Activated T-helper 2 cell treated with anti-CD3 and anti-CD28 coated beads, Interferon-gamma antibody, Interleukin-2, Interleukin-4, amounts not matched to agents 10 μg/mL and 5 μg/mL and 100 μg/mL, durations not matched to agents 14 hours and 24 hours and 36 hours (primary cell): ENCODE measurements at regions not wholly inside any gene's neighbourhood (a gene's known extent, or its start where the extent isn't known, plus 50 kb on each side); places are given as distances from the start of the nearest gene placed in this dataset.

Experiments
- DNase-seq: peaks from one replicate; pipeline ENCODE4 v3.0.0; 2021; ENCODE audit warnings: low spot score
- H3K27ac Mint-ChIP-seq: one replicate; pipeline ENCODE4 v1.8.0; 2021; ENCODE audit warnings: mixed read lengths
- H3K27me3 Mint-ChIP-seq: one replicate; pipeline ENCODE4 v1.8.0; 2021; ENCODE audit warnings: low read depth, mixed read lengths
- H3K36me3 Mint-ChIP-seq: one replicate; pipeline ENCODE4 v1.8.0; 2021; ENCODE audit warnings: low read depth, mixed read lengths
- H3K4me1 Mint-ChIP-seq: one replicate; pipeline ENCODE4 v1.8.0; 2021; ENCODE audit warnings: low read depth, mixed read lengths
- H3K4me3 Mint-ChIP-seq: one replicate; pipeline ENCODE4 v1.8.0; 2021; ENCODE audit warnings: low read depth, mild to moderate bottlenecking, moderate library complexity, mixed read lengths
- H3K9me3 Mint-ChIP-seq: one replicate; pipeline ENCODE4 v1.8.0; 2021; ENCODE audit warnings: mixed read lengths
- intact Hi-C: fragments of 100-400 bp; cut with micrococcal nuclease; formaldehyde crosslinking; loops from one replicate; pipeline ENCODE4 v1.15.1; 2023

DNA sequence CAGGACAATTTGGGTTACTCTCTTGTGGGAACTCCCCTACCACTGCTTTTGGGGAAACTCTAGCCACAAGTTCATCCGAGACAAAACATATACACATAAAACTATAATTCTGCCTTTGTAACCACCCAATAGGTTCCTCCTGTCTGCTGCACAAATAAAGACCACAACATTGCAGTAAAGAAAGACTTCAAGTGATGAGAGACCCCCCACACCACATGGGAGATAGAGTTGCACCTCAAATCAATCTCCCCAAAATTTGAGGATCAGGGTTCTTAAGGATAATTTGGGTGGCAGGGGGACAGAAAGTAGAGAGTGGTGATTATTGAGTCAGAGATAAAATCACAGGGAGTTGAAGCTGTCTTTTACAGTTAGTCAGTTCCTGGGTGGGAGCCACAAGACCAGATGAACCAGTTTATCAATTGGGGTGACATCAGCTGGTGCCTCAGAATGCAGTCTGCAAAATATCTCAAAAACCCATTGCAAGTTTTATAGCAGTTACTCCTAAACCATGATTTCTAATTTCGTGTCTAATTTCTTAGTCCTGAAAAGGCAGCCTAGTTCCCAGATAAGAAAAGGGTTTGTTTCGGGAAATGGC, 1348.5 kb downstream of the PCDH9 start:
- Mint-ChIP-seq H3K27ac (no peak overlapping the region), H3K36me3 (no peaks in the 10 kb centered on the region), H3K9me3 (peaks cover 8% of the 10 kb centered on the region), H3K4me1 (no peaks in the 10 kb centered on the region), H3K27me3 (no peaks in the 10 kb centered on the region), H3K4me3 (no peak overlapping the region)
- DNase-seq = no peak
- intact Hi-C loops = no loop called here

- H3K36me3 Mint-ChIP-seq = no peaks in the 10 kb centered on the region
- H3K27ac Mint-ChIP-seq = no peak overlapping the region
- intact Hi-C loops = no loop called here
Observed at GRCh38 chr13:65875031-65875430, 1355.1 kb downstream of the PCDH9 start.

DNA sequence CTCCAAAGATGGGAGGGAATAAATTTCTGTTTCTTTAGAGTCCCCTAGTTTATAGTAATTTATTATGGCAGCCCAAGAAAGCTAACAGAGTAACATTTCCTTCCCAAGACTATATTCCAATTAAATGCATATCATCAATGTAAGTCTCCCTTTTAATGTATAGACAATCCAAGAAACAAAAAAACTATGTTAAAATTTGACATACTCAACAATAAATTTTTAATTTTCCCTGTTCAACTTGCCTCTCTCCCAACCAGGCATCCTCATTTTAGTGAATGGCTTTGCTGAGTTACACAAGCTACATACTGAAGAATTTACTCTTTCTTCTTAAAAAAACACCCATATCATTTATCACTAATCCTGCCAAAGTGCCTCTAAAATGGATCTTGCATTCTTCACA, 1357.7 kb downstream of the PCDH9 start:
- Mint-ChIP-seq H3K4me1 (no peaks in the 10 kb centered on the region), H3K27ac (no peak overlapping the region), H3K9me3 (peaks cover 32% of the 10 kb centered on the region)

More at GRCh38 chr13:65875031-65875430, 1355.1 kb downstream of the PCDH9 start:
- Mint-ChIP-seq H3K9me3 (peaks cover 26% of the 10 kb centered on the region), H3K4me3 (no peak overlapping the region), H3K27me3 (no peaks in the 10 kb centered on the region), H3K4me1 (no peaks in the 10 kb centered on the region)
- no peak for DNase-seq

DNA sequence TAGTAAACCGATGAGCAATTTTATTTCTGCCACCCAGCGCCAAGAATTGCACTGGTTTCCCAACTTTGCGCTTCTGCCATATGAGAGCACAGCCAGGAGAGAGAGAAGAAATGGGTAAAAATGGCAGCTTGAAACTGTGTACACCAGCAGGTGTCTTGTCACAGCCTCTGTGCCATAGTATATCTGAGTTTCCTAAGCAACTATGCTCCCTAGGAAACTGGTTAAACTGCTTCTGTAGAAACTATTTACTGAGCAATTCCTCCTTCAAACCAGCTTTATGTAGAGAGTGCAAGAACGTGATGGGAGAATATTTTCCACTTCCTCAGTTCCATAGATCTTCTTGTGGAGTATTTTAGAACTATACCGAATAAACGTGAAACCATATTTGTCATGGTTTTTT, 1361.3 kb downstream of the PCDH9 start:
- Mint-ChIP-seq H3K27me3 (no peaks in the 10 kb centered on the region), H3K4me3 (no peak overlapping the region), H3K4me1 (no peaks in the 10 kb centered on the region), H3K36me3 (no peaks in the 10 kb centered on the region), H3K27ac (no peak overlapping the region), H3K9me3 (peaks cover 42% of the 10 kb centered on the region)
- no peak for DNase-seq
- intact Hi-C loops = no loop called here

More for the DNA sequence above, 1357.7 kb downstream of the PCDH9 start:
- no peak for DNase-seq
- intact Hi-C loops = no loop called here
- Mint-ChIP-seq H3K27me3 (no peaks in the 10 kb centered on the region), H3K4me3 (no peak overlapping the region), H3K36me3 (no peaks in the 10 kb centered on the region)

DNA sequence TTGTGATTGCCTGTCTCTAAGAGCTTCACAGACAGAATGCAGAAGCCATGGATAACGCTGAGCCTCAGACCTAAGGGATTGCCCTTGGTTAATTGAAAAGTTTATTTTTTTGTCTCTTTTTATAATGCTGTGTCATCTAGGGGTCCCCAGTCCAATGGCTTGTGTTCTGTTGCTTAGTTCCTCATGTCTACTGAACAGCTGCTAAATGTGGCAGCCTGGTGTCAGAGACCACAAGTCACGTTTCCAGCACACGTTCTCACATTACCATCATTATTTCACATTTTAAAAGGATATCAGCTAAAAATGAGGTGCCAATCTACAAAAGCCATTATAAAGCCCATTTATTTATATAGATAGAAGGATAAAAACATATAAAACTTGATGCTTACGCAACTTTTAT, 1362.0 kb downstream of the PCDH9 start:
- H3K9me3 Mint-ChIP-seq = peaks cover 39% of the 10 kb centered on the region
- H3K4me1 Mint-ChIP-seq = no peaks in the 10 kb centered on the region
- H3K4me3 Mint-ChIP-seq = no peak overlapping the region
- H3K36me3 Mint-ChIP-seq = no peaks in the 10 kb centered on the region
- no peak overlapping the region for H3K27ac Mint-ChIP-seq
- H3K27me3 Mint-ChIP-seq = no peaks in the 10 kb centered on the region
- no peak for DNase-seq
- intact Hi-C loops = no loop called here

GRCh38 chr13:65866138-65866537, 1364.0 kb downstream of the PCDH9 start:
- Mint-ChIP-seq H3K27ac (no peak overlapping the region), H3K9me3 (peaks cover 26% of the 10 kb centered on the region), H3K4me3 (no peak overlapping the region), H3K27me3 (no peaks in the 10 kb centered on the region), H3K36me3 (no peaks in the 10 kb centered on the region), H3K4me1 (no peaks in the 10 kb centered on the region)
- no peak for DNase-seq
- intact Hi-C loops = no loop called here

GRCh38 chr13:65865206-65865605, 1364.9 kb downstream of the PCDH9 start:
- no peaks in the 10 kb centered on the region for H3K4me1 Mint-ChIP-seq
- no peak overlapping the region for H3K27ac Mint-ChIP-seq
- no peak for DNase-seq
- no peaks in the 10 kb centered on the region for H3K36me3 Mint-ChIP-seq
- no peaks in the 10 kb centered on the region for H3K27me3 Mint-ChIP-seq
- no peak overlapping the region for H3K4me3 Mint-ChIP-seq
- intact Hi-C loops = no loop called here
- H3K9me3 Mint-ChIP-seq = peaks cover 24% of the 10 kb centered on the region

- DNase-seq = no peak
- Mint-ChIP-seq H3K36me3 (no peaks in the 10 kb centered on the region), H3K4me1 (no peaks in the 10 kb centered on the region), H3K27ac (no peak overlapping the region), H3K27me3 (no peaks in the 10 kb centered on the region), H3K4me3 (no peak overlapping the region), H3K9me3 (peaks cover 23% of the 10 kb centered on the region)
- intact Hi-C loops = no loop called here
Observed at GRCh38 chr13:65864039-65864438, 1366.1 kb downstream of the PCDH9 start.

GRCh38 chr13:65860306-65860705, 1369.8 kb downstream of the PCDH9 start:
- Mint-ChIP-seq H3K4me1 (no peaks in the 10 kb centered on the region), H3K27me3 (no peaks in the 10 kb centered on the region), H3K4me3 (no peak overlapping the region), H3K36me3 (no peaks in the 10 kb centered on the region), H3K27ac (no peak overlapping the region), H3K9me3 (no peaks in the 10 kb centered on the region)
- no peak for DNase-seq
- intact Hi-C loops = no loop called here

DNA sequence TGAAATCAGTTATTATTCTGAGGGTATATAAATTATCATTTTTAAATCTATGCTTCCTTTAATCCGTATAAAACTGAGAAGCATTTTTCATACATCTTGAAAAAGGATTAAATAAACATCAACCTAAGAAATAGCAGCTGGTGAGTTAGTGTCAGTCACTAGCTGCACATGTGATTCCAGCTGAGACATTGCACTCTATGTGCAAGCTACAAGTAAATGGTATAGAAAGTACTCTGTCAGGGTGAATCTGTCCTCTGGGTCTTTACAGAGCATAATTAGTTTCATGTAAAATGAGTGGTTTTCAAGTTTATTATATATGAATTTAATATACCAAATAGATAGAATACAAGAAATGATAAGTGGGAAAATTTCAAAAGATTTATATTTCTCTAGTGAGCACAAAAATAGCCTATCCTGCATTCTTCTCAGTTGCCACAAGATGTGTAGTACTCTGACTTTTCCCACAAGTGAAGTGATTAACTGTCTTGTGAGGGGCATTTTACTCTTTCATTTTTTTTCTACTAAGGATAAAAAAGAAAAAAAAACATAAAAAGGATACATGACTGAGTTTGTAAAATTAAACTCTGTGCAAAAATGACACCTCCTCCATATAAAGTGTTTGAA, 1372.1 kb downstream of the PCDH9 start:
- intact Hi-C loops = no loop called here
- no peak overlapping the region for H3K4me3 Mint-ChIP-seq
- H3K27ac Mint-ChIP-seq = no peak overlapping the region
- H3K4me1 Mint-ChIP-seq = no peaks in the 10 kb centered on the region
- no peaks in the 10 kb centered on the region for H3K9me3 Mint-ChIP-seq
- no peaks in the 10 kb centered on the region for H3K27me3 Mint-ChIP-seq
- H3K36me3 Mint-ChIP-seq = no peaks in the 10 kb centered on the region
- DNase-seq = no peak

DNA sequence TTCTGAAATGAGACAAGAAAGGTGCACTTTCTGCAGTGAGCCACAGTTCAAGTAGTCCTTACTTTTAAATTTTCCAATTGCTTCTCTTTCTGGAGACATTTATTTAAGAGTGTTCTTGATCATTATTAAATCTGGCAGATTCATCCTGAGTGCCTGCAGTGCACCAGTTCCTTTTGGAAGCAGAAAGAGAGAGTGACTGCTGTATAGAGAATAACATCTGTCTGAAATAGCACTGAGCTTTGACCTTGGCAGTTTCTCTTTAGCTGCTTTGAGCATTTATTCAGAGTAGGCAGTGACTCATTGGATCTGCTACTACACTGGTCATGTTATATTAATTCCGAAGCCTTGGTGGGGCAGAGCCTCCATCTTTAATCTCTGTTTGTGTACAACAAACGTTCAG, 1373.7 kb downstream of the PCDH9 start:
- intact Hi-C loops = no loop called here
- Mint-ChIP-seq H3K27ac (no peak overlapping the region), H3K4me1 (no peaks in the 10 kb centered on the region), H3K4me3 (no peak overlapping the region), H3K36me3 (no peaks in the 10 kb centered on the region), H3K27me3 (no peaks in the 10 kb centered on the region), H3K9me3 (no peaks in the 10 kb centered on the region)
- DNase-seq = no peak

- H3K9me3 Mint-ChIP-seq = no peaks in the 10 kb centered on the region
- no peaks in the 10 kb centered on the region for H3K4me1 Mint-ChIP-seq
- H3K4me3 Mint-ChIP-seq = no peak overlapping the region
- no peaks in the 10 kb centered on the region for H3K36me3 Mint-ChIP-seq
- H3K27ac Mint-ChIP-seq = no peak overlapping the region
- no peaks in the 10 kb centered on the region for H3K27me3 Mint-ChIP-seq
- intact Hi-C loops = no loop called here
- no peak for DNase-seq
Observed at GRCh38 chr13:65855242-65855805, 1374.8 kb downstream of the PCDH9 start.

- no peaks in the 10 kb centered on the region for H3K4me1 Mint-ChIP-seq
- H3K36me3 Mint-ChIP-seq = no peaks in the 10 kb centered on the region
- DNase-seq = no peak
- H3K27me3 Mint-ChIP-seq = no peaks in the 10 kb centered on the region
- H3K4me3 Mint-ChIP-seq = no peak overlapping the region
- no peak overlapping the region for H3K27ac Mint-ChIP-seq
- intact Hi-C loops = no loop called here
- H3K9me3 Mint-ChIP-seq = no peaks in the 10 kb centered on the region
Observed at GRCh38 chr13:65854431-65854830, 1375.7 kb downstream of the PCDH9 start.
